HG02678 (cell line): ENCODE measurements at regions not wholly inside any gene's neighbourhood (a gene's known extent, or its start where the extent isn't known, plus 50 kb on each side); places are given as distances from the start of the nearest gene placed in this dataset.

Experiments used
- ATAC-seq: cut with Tn5 transposase; IDR thresholded peaks from one replicate; pipeline ENCODE4 v1.9.1; 2021; ENCODE audit warnings: mild to moderate bottlenecking, moderate library complexity; ENCODE audit not compliant: unreplicated experiment

DNA sequence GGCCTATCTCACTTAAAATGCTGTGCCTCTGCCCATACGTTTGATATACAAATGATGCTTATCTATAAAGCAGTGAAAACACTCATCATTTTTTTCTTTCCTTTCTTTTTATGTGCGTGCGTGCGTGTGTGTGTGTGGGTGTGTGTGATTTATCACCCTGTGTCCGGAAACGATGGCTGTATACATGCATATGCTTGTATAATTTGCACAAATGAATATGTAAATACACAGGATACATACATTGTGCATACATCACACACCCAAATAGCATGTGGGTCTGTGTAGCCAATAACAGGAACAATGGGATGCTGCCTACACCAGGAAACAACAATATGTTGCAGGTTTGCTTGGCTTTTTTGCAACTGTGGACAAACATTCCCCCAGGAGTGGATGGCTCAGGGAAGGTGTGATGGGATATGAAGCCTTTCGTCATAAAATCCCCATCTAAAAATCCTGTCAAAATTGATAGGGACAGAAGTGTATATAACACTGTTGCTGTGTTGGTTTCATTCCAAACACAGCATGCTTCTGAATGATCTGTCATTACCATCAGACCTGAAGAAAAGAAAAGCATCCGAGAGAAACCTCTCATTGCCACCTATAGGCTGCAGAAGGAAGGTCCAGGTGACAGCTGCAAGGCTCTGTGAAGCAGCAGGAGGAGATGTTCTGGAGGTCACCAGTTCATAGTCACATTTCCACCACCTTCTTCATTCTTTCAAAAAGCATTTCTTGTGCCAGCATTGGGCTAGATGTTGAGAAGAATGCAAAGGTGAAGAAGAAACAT, 503.9 kb upstream of the NR2F2 start:
- ATAC-seq: no peak

DNA sequence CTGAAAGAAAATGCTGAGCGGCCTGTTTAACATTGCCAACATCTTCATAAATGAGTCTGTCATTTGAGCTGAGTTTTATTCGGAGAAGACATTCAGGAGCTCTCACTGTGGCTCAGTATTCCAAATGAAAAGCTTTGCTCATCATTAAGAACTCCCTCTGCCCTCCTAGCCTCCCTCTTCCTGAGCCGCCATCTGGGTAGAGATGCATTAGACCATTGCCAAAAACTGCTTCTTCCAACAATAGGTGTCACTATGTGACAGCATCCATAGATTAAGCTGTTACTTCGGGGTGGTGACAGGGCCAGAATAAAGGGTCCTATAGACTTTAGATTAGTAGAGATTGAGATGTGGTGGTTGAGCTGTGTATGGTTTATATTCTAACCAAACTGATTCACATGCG, 501.4 kb upstream of the NR2F2 start:
- no peak for ATAC-seq

DNA sequence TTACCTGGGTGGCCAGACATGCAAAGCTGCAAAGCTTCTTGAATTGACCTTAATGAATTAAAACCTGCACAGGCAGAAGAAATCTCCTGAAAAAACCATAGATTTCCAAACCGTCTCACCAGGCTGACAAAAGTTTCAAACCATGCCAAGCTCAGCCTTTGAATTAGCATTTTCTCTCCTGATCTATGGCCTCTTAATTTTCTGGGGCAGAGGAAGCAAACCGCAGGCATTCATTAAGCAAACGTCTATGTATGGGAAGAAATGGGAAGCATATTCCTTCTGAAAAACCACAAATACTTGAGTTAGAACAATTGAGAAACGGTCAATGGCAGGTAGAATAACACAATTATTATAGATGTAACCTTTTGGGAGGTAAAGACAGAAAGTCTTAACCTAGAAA, 500.2 kb upstream of the NR2F2 start:
- ATAC-seq: no peak

DNA sequence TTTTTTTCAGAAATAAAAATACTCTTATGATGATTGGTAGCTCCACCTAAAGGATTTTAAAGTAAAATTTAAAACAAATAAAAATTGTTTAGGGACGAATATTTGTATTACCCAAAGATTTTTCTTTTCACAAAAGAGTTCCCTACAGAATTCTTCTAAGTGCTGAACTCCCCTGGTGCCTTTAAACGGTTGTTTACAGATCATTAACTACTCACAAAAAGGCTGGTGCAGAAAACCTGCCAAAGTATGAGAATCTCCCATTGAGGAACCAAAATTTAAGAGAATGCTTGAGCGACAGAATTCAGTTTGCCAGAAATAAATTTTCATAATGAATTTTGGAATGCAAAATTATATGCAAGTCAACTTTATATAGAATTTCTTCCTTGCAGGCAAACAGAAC, 497.8 kb upstream of the NR2F2 start:
- no peak for ATAC-seq

DNA sequence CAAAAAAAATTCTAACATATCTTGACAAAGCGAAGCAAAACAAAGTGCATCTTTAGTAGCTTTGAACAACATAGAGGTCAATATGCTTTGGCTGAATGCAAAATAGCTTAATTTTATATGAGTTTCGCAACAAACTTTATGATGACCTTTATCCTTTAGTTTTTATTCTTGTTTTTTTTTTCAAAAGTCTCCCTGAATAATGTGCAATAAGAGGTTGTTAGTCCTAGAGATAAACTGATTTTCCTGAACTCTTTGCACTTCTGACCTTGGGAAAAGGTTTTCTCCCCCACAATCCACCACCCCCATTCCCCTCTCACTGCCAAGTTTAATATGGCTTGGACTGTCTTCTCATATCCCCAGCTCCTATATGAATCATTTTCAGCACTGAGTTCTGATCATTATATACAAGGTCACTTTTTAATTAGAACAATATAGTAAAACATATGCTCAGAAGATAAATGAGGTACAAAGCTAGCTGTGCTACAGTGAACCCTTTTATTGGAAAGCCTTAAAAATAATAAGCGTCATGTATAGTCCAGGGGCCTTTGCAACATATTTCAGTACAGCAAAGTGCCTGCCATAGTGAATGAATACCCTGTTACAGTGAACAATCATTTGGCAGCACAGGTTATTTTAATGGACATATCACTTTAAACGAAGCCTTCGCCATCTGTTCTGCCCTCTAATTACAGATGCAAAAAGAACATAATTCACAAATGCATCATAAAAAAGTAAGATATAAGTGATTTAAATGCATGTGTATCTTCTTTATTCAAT, 496.3 kb upstream of the NR2F2 start:
- no peak for ATAC-seq

DNA sequence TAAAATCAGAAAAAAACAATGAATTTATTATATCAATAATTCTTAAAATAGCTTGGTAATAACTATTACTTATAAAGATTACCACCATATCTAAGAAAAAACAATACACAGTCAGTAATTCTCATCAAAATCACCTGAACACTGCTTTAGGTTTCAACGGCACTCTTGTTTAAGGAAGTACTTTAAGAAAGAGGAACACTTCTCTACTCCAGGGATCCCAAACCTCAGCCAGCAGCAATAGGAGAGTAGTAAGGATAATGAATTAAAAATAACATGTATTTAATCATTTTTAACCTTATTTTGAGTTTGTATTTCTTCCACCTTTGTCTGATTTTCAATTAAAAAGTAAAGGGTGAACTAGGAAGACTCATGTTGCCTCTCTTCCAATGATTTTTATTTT, 494.0 kb upstream of the NR2F2 start:
- no peak for ATAC-seq

DNA sequence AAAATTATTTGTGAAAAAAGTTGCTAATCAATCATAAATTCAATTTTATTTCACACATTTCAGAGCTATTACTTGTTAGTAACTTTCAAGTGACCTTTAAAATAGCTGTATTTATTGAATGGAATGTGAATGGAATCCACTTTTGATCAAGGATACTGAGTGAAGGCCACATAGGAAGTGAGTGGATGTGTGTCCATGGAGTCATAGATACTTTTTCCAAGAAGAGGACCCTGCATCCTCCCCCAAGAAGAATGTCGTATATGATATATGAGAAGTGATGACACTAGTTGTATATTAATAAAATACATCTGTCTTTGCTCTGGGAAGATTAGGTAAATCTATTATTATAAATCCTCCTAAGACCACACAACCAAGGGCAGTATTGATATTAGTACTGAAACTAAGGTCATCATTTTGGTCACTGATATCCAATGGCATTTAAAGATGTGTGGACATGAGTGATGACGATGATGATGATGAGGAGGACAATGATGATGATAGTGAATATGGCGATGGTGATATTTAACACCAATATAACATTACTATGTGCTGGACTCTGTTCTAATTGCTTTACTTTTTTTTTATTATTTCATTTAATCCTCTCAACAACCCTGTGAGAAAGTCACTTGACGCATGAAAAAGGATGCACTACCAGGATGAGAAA, 493.0 kb upstream of the NR2F2 start:
- no peak for ATAC-seq

DNA sequence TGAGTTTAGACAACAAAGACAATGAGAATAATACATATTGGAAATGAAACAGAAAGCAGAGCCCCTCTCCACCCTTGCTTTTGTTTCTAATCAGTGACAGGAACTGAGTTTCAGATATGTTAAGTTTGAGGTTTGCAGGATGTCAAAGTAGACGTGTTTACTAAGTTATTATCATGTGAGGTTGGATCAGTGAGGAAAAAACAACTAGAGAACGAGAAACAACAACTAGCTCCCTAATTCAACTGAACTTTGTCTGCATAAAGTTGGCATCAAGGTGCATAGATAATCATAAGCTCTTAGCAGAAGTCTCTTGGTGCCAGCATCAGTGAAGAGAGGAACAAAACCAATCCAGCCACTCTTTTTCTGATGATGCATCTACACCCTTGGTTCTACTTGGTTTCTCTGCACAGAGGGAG, 491.1 kb upstream of the NR2F2 start:
- ATAC-seq: peak; percentile 95

DNA sequence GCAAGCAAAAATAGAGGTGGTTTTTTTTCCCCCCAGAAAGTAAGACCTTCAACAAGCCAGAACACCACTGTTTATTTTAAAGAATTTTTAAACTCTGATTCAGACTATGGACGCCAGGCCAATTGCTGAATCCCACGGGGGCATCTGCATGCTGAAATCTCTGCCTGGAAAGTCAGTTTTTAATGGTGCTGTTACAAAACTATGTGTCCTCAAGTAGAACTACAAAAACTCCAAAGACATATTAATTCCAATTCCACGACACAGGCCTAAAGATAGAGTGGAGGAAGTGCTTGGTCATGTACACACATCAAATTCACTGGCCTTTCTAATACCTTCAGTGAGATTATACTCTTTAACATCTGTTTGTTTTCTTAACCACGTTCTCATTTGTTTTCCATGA, 490.5 kb upstream of the NR2F2 start:
- ATAC-seq: no peak

DNA sequence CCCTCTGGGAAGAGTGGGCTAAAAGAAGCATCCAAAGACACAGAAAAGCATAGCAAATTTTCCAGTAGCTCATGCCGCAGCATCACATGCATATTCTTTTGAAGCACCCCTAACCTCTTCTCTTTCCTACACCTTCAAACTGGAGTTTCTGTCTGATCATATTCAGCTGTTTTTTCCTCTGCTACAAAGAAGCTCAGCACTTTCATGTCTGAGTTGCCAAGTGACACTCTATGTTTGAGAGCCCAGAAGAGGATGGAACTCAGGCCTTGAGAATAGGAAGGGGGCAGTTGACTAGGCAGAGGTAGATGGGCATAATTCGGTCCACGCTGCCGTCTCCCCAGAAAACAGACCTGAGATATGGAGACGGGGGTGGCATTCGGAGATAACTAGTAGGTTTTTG, 489.6 kb upstream of the NR2F2 start:
- no peak for ATAC-seq

DNA sequence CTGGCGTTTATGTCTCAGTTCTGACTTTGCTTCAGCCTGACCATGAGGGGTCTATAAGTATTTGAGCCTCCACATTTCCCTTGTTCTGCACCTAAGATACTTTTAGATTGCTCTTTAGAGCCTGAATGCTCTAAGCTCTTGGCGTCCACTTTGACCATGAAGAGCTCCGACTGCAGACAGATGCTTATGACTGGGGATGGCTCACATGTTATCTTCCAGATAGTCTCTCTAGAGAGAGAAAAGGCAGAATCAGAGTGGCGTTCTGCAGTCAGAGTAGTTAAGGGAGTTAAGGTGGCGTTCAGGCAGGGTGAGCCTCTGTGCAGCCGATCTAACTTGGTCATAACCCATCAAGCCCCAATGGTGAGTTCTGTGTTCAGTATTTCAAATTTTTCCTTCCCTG, 487.9 kb upstream of the NR2F2 start:
- ATAC-seq: no peak

DNA sequence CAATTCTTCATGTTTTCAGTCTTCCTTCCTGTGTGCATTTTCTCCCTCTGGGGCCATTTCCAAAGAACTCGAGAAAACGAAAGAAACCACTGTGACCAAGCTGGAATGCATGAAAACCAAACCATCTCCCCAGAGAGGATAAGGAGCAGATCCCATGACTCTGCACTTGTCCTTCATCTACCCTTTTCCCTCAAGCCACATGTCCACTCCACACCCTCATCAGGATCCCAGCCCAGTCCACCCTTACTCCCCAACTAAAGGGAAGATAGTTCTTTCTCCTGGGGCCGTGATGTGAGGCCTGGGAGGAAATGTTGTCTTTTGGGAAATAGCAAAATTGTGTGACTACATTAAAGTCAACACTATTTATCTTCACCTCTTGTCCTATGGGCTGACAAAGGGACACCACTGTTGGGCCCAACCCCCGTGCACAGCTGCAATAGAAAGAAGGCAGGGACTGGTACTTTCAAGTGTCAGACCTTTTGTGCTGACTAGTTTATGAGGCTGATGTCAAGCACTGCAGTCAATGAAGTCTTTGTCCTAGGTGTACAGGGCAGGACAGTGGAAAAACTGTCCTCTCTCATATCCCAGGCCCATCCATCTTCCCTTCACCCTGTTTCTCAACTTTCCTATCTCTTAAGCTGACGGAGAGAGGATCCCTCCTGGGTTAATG, 487.1 kb upstream of the NR2F2 start:
- no peak for ATAC-seq

DNA sequence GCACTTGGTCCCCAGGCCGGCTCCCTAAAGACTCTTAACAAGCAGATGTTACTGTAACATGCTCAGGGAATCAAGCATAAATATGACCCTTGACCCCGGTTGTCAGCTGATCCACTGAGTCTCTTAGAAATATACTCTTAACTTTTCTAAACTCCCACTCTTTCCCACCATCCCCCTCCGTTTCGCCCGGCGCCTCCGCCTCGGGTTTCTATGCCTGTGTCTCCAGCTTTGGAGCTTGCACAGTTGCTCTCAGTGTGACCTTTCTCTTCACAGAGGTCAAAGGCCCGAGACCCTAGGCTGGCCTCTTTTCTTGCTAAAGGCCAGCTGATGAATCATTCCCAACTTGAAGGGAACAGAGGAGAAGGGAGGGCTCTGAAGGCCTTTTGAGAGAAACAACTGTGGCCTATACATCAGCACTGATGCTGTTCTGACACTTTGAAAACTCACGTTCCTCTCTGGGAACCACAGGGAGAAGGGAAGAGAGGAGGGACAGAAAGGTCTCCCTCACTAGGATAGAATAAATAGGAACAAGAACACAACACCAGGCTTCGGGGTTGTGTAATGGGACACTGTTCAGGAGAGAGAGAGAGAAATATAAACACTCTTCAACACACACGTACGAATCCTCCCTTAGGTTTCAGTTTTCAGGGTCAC, 484.5 kb upstream of the NR2F2 start:
- ATAC-seq: no peak

DNA sequence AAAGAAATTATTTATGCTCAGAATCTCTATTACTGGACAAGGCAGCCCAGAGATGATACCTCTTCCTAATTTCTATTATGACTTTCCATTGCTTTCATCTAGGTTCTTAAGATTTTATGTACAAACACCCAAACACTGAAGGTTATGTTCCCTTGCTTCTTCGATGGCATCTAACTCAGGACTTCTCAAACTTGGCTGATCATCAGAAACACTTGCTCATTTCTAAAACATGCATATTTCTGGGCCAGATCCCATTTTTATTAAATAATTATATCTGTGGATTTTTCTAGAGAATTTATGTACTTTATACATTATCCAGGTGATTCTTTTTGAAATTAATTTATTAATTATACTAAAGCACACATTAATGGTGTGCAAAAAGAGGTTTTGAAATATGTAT, 482.4 kb upstream of the NR2F2 start:
- no peak for ATAC-seq

DNA sequence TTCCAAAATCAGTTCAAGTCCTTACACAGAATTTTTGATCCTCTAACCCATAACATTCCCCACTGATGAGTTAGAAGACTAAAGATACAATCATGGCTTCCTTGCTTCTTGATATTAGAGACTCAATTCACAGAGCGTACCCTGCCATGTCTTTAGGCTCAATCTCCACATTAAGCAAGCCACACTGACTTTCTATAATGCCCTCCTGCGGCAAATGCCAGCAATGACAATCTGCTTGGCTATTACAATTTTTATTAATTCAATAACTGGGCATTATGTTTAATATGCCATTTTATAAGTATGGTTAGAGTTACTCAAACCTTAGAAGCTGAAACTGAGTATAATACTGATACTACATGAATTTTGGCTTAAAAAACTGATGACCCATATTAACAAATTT, 479.7 kb upstream of the NR2F2 start:
- no peak for ATAC-seq

DNA sequence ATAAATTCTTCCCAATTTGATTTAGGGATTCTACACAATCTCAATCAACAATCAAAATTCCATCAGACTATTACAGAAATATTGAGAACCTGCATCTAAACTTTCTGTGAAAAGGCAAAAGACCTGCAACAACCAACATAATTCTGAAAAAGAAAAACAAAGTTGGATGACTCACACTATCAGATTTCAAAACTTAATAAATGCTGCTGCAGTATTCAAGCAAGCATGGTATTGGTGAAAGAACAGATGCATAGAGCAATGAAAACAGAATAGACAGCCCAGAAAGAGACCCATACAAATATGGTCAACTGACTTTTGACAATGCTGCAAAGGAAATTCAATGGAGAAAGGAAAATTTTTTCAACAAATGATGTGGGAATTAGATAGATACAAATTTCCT, 477.1 kb upstream of the NR2F2 start:
- no peak for ATAC-seq

DNA sequence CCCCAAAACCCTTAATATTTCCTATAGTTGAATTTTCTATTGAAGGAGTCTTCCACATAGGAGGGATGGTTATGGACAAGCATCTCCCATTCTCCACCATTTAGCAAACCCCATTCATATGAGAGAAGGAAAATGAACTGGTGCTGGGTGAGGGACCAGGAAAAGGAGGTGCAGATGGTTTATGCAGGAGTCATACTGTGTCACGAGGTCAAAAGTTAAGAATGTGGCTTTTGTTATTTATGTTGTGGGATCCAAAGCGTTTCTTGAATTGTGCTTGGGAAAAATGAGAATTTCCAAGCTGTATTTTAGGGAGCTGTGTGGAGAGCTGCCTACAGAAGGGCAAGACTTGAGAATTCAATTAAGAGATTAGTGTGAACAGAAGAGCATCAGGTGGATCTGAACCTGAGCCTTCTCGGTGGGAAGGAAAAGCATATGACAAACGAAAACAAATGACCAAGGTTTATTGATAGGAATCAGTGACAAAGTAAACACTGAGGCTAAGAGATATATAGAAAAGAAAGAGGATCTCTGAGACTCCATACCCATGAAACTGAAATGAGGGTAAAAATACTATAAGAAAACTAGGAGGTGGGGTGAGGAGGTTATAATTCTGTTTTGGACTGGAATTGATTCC, 473.3 kb upstream of the NR2F2 start:
- no peak for ATAC-seq

DNA sequence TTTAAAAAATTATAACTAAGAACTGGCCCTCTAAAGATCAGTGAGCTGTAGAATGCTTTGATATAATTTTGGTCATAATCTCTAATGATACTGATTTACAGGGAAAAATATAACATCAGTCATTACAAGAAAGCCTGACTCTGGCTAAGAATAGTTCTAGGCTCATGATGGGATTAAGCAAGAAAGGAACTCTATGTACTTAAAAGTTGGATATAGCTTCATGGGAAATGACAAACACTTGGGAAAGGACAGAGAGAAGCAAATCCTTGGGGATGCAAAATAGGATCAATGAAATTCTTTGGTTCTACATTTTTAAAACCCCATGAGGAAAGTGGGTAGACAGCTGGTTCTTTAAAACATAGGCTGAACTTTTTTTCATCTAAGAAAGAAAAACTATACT, 472.7 kb upstream of the NR2F2 start:
- ATAC-seq: no peak

DNA sequence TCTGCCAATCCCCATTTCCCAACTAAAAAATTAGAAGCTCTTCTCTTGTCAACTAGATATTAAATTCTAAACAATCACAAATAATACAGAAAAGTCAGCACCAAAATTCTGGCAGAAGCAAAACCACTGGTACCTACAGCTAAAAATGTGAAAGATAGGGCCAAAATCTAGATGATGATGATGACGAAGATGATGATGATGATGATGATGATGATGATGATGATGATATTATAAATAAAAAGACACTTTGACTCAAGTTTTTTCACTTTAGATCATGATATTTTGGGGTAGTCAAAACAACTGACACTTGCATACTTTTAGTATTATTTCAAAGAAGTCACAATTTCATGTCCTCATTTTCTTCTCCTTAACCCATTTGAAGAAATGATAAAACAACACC, 470.1 kb upstream of the NR2F2 start:
- ATAC-seq: no peak

DNA sequence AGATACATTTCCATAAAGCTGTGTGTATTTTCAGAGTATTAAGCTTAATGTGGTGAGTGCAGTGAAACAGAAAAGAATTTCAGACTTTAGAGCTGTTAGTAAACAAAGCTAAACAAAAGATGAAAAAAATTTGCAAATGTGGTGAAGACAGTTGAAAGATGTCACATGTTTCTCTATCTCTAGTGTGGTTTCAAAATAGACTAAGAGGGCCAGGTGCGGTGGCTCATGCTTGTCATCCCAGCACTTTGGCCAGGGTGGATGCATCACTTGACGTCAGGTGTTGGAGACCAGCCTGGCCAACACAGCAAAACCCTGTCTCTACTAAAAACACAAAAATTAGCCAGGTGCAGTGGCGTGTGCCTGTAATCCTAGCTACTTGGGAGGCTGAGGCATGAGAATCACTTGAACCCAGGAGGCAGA, 466.0 kb upstream of the NR2F2 start:
- ATAC-seq: peak; percentile 83
